H7 (cell line): ENCODE measurements at regions not wholly inside any gene's neighbourhood (a gene's known extent, or its start where the extent isn't known, plus 50 kb on each side); places are given as distances from the start of the nearest gene placed in this dataset.
A peak's percentile ranks its signal among the peaks of the same experiment; 100 is the strongest.
"Not testable (repeated sequence)": the region's sequence is repeated elsewhere in the genome, so short reads cannot be mapped to it uniquely, and the experiment has no call there.

Experiments
- DNase-seq: peaks from one replicate; pipeline ENCODE4 v3.0.0; 2012
- H3K27me3 ChIP-seq: 2 replicates; pipeline ENCODE4 v1.6.0; 2011; ENCODE audit warnings: mild to moderate bottlenecking, low read length; ENCODE audit not compliant: control insufficient read depth, insufficient read depth
- H3K36me3 ChIP-seq: replicated peaks from 2 replicates; pipeline ENCODE4 v1.5.1; 2011; ENCODE audit warnings: low read length; ENCODE audit not compliant: control insufficient read depth, insufficient read depth
- H3K4me3 ChIP-seq: 2 replicates; pipeline ENCODE4 v1.5.1; 2011; ENCODE audit warnings: low read depth, mild to moderate bottlenecking, control low read depth, low read length, moderate library complexity; ENCODE audit not compliant: insufficient read depth

GRCh38 chr12:16863742-16864141, 257.8 kb upstream of the LMO3 start:
- no peak for DNase-seq
- H3K36me3 ChIP-seq = no peaks in the 10 kb centered on the region

DNA sequence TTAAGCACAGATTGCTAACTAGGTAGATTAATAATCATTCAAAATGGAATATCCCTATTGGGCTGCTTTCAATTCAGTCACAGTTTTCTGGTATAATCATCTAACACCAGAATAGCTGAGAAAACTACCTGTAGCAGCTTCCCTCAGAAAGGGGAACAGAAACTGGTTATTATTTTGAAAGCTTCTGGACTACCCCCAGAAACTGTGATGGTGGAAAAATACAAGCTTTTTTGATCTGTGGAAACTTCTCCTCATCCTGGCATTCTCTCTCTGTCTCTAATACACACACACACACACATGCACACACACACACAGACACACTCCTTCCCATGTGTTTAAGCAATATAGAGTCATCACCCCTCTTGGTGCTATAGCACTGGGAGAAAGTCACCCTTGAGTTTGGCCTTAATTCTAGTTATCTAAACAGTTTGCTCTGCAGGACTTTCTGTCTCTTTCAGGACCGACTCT, 251.5 kb upstream of the LMO3 start:
- DNase-seq = no peak
- no peak overlapping the region for H3K4me3 ChIP-seq
- no peaks in the 10 kb centered on the region for H3K27me3 ChIP-seq

More at GRCh38 chr12:16863742-16864141, 257.8 kb upstream of the LMO3 start:
- no peak overlapping the region for H3K4me3 ChIP-seq
- H3K27me3 ChIP-seq = no peaks in the 10 kb centered on the region

DNA sequence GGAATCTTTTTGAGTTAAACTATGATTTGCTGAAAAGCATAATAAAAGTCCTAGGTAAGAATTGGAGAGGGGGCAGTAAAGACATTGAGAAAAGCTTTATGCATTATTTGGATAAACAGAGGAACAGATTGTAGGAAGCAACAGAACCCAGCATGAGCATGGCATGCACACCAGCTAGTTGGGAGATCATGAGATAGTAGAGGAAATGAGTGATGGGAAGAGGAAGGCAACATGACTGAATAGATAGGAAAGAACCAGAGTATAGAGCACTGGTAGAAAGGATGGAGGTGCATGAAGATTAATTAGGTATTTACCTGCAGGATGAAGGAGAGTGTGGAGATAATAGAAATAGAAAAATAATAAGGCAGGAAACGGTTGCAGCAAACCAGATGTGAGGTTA, 248.5 kb upstream of the LMO3 start:
- no peak for DNase-seq
- Histone ChIP-seq H3K27me3 (no peaks in the 10 kb centered on the region), H3K36me3 (no peaks in the 10 kb centered on the region), H3K4me3 (no peak overlapping the region)

More for the DNA sequence above, 251.5 kb upstream of the LMO3 start:
- H3K36me3 ChIP-seq = no peaks in the 10 kb centered on the region

DNA sequence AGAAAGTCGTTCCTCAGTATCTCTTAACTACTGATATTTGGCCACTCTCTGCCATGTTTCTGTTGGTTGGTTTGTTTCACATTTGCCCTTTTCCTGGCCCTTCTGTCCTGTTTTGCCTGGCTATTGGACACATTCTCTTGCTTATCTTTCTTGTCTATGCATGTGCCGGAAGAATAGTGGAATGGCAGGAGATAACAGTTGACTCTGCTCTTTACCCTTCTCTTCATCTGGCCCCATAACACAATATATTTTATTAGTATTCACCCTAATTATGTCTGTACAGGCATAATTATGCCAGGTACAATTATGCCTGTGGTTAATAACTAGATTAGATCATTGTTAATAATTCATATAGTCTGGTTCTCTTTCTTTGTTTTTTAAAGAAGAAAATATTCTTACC, 243.5 kb upstream of the LMO3 start:
- Histone ChIP-seq H3K36me3 (no peaks in the 10 kb centered on the region), H3K27me3 (no peaks in the 10 kb centered on the region), H3K4me3 (no peak overlapping the region)
- no peak for DNase-seq

DNA sequence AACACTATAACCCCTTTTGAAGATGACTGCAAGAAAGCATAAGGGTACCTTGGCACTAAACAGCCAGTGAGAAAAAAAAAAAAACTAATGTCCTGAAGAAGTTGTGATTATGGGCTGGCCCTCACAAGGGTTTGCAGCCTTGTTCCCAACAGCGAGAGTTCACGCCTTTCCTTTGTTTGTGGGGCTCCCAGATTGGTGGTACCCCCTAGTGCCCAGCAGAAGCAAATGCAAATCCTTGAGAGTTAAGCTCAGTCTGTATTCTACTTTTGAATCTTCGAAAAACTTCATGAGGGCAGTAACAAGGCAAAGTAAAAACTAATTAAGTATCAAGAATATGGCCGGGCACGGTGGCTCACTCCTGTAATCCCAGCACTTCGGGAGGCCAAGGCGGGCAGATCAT, 238.9 kb upstream of the LMO3 start:
- DNase-seq = peak; percentile 5
- no peaks in the 10 kb centered on the region for H3K36me3 ChIP-seq
- H3K27me3 ChIP-seq = no peaks in the 10 kb centered on the region
- H3K4me3 ChIP-seq = no peak overlapping the region

- no peak for DNase-seq
- no peaks in the 10 kb centered on the region for H3K36me3 ChIP-seq
- H3K4me3 ChIP-seq = no peak overlapping the region
- H3K27me3 ChIP-seq = no peaks in the 10 kb centered on the region
Observed at GRCh38 chr12:16833376-16834015, 227.5 kb upstream of the LMO3 start.

GRCh38 chr12:16828891-16829290, 222.9 kb upstream of the LMO3 start:
- DNase-seq = no peak

GRCh38 chr12:16807731-16808130, 201.8 kb upstream of the LMO3 start:
- H3K27me3 ChIP-seq = no peaks in the 10 kb centered on the region
- H3K36me3 ChIP-seq = no peaks in the 10 kb centered on the region
- no peak overlapping the region for H3K4me3 ChIP-seq
- DNase-seq = no peak

More at GRCh38 chr12:16828891-16829290, 222.9 kb upstream of the LMO3 start:
- Histone ChIP-seq H3K4me3 (no peak overlapping the region), H3K36me3 (no peaks in the 10 kb centered on the region), H3K27me3 (no peaks in the 10 kb centered on the region)

DNA sequence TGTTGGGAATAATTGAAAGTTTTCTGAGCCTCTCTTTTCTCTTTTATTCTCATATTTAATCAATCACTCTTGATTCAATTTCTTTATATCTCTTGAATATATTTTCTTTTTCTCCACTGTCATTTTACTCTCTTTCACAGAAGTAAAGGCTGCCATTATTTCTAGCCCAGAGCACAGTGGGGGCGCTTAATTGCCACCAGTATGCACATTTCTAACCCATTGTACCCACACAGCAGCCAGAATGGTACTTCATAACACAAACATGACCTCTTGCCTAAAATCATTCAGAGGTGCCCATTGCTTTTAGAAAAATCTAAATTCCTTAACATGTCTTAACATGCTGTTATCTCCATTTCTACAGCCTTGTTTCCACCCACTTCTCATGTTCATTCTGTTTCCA, 190.2 kb upstream of the LMO3 start:
- no peak for DNase-seq
- H3K36me3 ChIP-seq = no peaks in the 10 kb centered on the region
- H3K4me3 ChIP-seq = no peak overlapping the region
- no peaks in the 10 kb centered on the region for H3K27me3 ChIP-seq

DNA sequence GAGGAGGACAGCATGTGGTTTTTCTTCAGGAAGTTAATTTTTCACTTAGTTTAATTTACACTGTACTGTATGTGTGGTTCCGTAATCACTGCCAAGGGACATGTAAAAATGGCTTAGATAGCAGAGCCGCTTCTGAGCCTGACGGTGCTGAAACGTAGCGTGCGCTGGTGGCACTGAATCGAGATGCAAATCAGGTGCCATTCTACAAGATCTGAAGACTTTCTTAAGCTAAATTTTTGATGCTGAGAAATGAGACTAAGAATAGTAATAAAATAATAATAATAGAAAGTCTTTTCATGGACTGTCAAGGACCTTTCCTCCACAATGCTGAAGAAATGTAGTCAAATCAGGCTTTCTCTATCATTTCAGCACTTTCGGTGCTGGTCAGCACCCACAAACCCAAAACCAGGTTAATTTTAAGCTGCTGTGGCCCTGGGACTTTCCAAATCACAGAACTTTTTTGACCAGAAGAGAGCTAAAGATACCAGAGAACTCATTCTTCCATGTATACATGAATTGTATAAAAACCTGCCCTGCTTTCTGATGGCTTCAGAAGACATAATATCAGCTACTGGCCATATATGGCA, 183.3 kb upstream of the LMO3 start:
- no peak for DNase-seq
- no peak overlapping the region for H3K4me3 ChIP-seq
- H3K27me3 ChIP-seq = no peaks in the 10 kb centered on the region
- H3K36me3 ChIP-seq = no peaks in the 10 kb centered on the region

- Histone ChIP-seq H3K27me3 (no peaks in the 10 kb centered on the region), H3K36me3 (no peaks in the 10 kb centered on the region), H3K4me3 (no peak overlapping the region)
- DNase-seq = no peak
Observed at GRCh38 chr12:16788506-16789203, 182.7 kb upstream of the LMO3 start.

DNA sequence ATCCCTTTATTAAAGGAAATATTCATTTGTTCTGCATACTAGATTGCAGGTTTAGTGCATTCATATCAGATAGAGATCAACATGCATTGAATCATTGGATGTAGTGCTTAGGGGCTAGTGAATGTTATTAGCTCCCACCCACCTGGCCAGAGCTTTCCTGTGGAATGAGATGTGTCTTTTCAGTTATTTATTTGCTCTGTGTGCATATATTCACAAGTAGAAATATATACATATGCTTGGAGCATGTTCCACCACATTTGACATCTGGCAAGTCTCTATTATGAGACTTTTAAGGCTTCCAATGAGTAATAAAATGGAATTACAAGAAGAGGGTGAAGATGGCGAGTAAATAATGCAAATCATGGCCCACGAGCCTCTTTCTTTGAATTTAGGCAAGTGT, 180.0 kb upstream of the LMO3 start:
- Histone ChIP-seq H3K27me3 (no peaks in the 10 kb centered on the region), H3K4me3 (no peak overlapping the region), H3K36me3 (no peaks in the 10 kb centered on the region)
- no peak for DNase-seq

- Histone ChIP-seq H3K36me3 (no peaks in the 10 kb centered on the region), H3K27me3 (no peaks in the 10 kb centered on the region)
- no peak for DNase-seq
Observed at GRCh38 chr12:16785524-16785923, 179.6 kb upstream of the LMO3 start.

GRCh38 chr12:16769129-16769528, 163.2 kb upstream of the LMO3 start:
- not testable (repeated sequence) for DNase-seq, H3K4me3 ChIP-seq, H3K36me3 ChIP-seq, H3K27me3 ChIP-seq

More at GRCh38 chr12:16785524-16785923, 179.6 kb upstream of the LMO3 start:
- H3K4me3 ChIP-seq = no peak overlapping the region

- Histone ChIP-seq H3K4me3 (no peak overlapping the region), H3K27me3 (no peaks in the 10 kb centered on the region), H3K36me3 (no peaks in the 10 kb centered on the region)
- no peak for DNase-seq
Observed at GRCh38 chr12:16766736-16767135, 160.8 kb upstream of the LMO3 start.
